Upper lobe of left lung (tissue), 4 donors: ENCODE measurements at regions not wholly inside any gene's neighbourhood (a gene's known extent, or its start where the extent isn't known, plus 50 kb on each side); places are given as distances from the start of the nearest gene placed in this dataset.

Source experiments
- CTCF ChIP-seq, 6 experiments: fragments of 450-650 bp in 4 of 6; fragments of 200-600 bp in 2 of 6; sonication (generic) in 2 of 6; IDR thresholded peaks; one replicate each; pipeline ENCODE4 v1.5.1; 2016 to 2019; ENCODE audit warnings: antibody characterized with exemption in 6 of 6
- EP300 ChIP-seq, 4 donors: sonication (generic); formaldehyde crosslinking; IDR thresholded peaks; one replicate each; pipeline ENCODE4 v1.5.1; 2017; ENCODE audit warnings: antibody characterized with exemption in 4 of 4, control low read depth in 2 of 4

GRCh38 chr7:22874904-22875303, 52.3 kb upstream of the TOMM7 start:
- TF ChIP-seq EP300 (IDR thresholded peaks at IDR 0.05), result no peak
- TF ChIP-seq CTCF (IDR thresholded peaks at IDR 0.05), result no peak
